Activated T-helper 1 cell treated with anti-CD3 and anti-CD28 coated beads, Interleukin-12 subunit alpha, Interleukin-12 subunit beta, Interleukin-2, Interleukin-4 antibody, amounts not matched to agents 30 ng/mL and 10 ng/mL and 1 ng/mL, durations not matched to agents 14 hours and 24 hours and 36 hours (primary cell): ENCODE measurements at regions not wholly inside any gene's neighbourhood (a gene's known extent, or its start where the extent isn't known, plus 50 kb on each side); places are given as distances from the start of the nearest gene placed in this dataset.
"Not testable (repeated sequence)": the region's sequence is repeated elsewhere in the genome, so short reads cannot be mapped to it uniquely, and the experiment has no call there.

Source experiments
- DNase-seq: peaks from one replicate; pipeline ENCODE4 v3.0.0; 2021; ENCODE audit warnings: low spot score
- H3K27ac Mint-ChIP-seq: one replicate; pipeline ENCODE4 v1.8.0; 2021; ENCODE audit warnings: mild to moderate bottlenecking, mixed read lengths
- H3K27me3 Mint-ChIP-seq: one replicate; pipeline ENCODE4 v1.8.0; 2022; ENCODE audit warnings: mild to moderate bottlenecking, moderate library complexity, mixed read lengths; ENCODE audit not compliant: insufficient read depth
- H3K36me3 Mint-ChIP-seq: one replicate; pipeline ENCODE4 v1.8.0; 2021; ENCODE audit warnings: low read depth, mixed read lengths
- H3K4me1 Mint-ChIP-seq: one replicate; pipeline ENCODE4 v1.8.0; 2021; ENCODE audit warnings: low read depth, mixed read lengths
- H3K4me3 Mint-ChIP-seq: one replicate; pipeline ENCODE4 v1.8.0; 2021; ENCODE audit warnings: mild to moderate bottlenecking, moderate library complexity, mixed read lengths
- H3K9me3 Mint-ChIP-seq: one replicate; pipeline ENCODE4 v1.8.0; 2021; ENCODE audit warnings: mixed read lengths
- intact Hi-C: fragments of 100-400 bp; cut with micrococcal nuclease; formaldehyde crosslinking; loops from one replicate; pipeline ENCODE4 v1.15.1; 2024

DNA sequence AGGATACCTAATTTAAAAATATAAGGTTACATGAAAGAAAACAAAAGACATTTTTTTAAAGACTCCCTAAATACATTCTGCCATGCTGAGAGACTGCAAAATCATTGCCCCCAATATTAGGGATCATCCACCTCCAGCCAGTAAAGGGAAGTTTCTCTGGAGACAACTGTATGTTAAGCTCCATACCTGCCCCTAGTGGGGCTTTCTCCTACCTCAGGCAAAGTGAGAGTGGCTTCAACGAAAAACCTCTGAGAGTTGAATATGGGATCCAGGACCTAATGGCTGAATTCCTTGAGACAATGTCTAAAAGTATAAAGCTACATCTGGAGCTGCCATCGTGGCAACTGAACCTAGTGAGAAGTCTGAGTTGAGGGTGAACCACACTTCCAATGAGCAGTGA, 248.1 kb upstream of the FIGN start:
- Mint-ChIP-seq H3K27me3 (no peaks in the 10 kb centered on the region), H3K36me3 (no peaks in the 10 kb centered on the region), H3K9me3 (peaks cover 5% of the 10 kb centered on the region), H3K4me1 (no peaks in the 10 kb centered on the region), H3K27ac (no peak overlapping the region), H3K4me3 (no peak overlapping the region)
- DNase-seq: no peak
- intact Hi-C loops: no loop called here

- DNase-seq: no peak
- Mint-ChIP-seq H3K36me3 (no peaks in the 10 kb centered on the region), H3K4me3 (no peak overlapping the region), H3K27me3 (no peaks in the 10 kb centered on the region), H3K4me1 (no peaks in the 10 kb centered on the region), H3K27ac (no peak overlapping the region), H3K9me3 (peaks cover 5% of the 10 kb centered on the region)
- intact Hi-C loops: no loop called here
Observed at GRCh38 chr2:163982938-163983337, 247.1 kb upstream of the FIGN start.

- Mint-ChIP-seq H3K27me3 (peaks cover 1% of the 10 kb centered on the region), H3K4me1 (no peaks in the 10 kb centered on the region), H3K4me3 (no peak overlapping the region), H3K36me3 (no peaks in the 10 kb centered on the region), H3K9me3 (no peaks in the 10 kb centered on the region), H3K27ac (no peak overlapping the region)
- DNase-seq: no peak
- intact Hi-C loops: no loop called here
Observed at GRCh38 chr2:163974766-163975165, 239.0 kb upstream of the FIGN start.

GRCh38 chr2:163970058-163970813, 234.4 kb upstream of the FIGN start:
- H3K9me3 Mint-ChIP-seq: no peaks in the 10 kb centered on the region
- no peak overlapping the region for H3K27ac Mint-ChIP-seq
- H3K4me1 Mint-ChIP-seq: no peaks in the 10 kb centered on the region
- DNase-seq: no peak
- no peak overlapping the region for H3K4me3 Mint-ChIP-seq
- intact Hi-C loops: no loop called here
- H3K36me3 Mint-ChIP-seq: no peaks in the 10 kb centered on the region
- H3K27me3 Mint-ChIP-seq: no peaks in the 10 kb centered on the region

DNA sequence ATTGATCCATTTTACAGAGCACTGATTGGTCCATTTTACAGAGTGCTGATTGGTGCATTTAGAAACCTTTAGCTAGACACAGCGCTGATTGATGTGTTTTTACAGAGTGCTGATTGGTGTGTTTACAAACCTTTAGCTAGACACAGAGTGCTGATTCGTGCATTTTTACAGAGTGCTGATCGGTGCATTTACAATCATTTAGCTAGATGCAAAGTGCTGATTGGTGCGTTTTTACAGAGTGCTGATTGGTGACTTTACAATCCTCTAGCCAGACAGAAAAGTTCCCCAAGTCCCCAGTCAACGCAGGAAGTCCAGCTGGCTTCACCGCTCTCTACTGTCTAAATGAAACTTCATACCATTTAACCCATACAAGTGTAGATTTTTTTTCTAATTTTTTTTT, 228.5 kb upstream of the FIGN start:
- DNase-seq, H3K36me3 Mint-ChIP-seq, H3K9me3 Mint-ChIP-seq, H3K4me1 Mint-ChIP-seq, H3K4me3 Mint-ChIP-seq, intact Hi-C loops, H3K27ac Mint-ChIP-seq, H3K27me3 Mint-ChIP-seq: not testable (repeated sequence)

DNA sequence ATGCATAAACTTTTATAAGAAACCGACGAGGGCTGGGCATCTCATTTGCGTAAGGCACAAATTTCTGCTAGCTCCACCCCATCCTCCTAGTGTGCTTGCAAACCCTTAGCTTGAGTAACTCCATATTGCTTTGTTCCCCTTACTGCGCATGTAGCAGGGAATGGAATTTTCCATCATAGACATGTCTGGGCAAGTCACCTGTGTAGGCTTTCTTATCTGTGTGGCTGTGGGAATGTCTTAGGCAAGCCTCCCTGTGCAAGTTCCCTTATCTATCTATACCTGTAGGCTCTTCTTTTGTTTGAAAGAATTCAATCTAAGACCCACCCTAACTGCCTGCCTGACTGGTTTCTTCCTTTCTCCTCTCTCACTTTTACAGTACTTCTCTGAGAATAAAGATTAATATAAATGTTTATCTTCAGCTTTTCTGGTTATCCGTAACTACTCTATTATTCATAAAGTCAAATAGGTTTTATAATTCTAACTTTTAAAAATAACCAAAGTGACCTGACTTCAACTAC, 217.6 kb upstream of the FIGN start:
- H3K27ac Mint-ChIP-seq: no peak overlapping the region
- no peaks in the 10 kb centered on the region for H3K9me3 Mint-ChIP-seq
- intact Hi-C loops: no loop called here
- H3K4me1 Mint-ChIP-seq: no peaks in the 10 kb centered on the region
- DNase-seq: no peak
- H3K36me3 Mint-ChIP-seq: no peaks in the 10 kb centered on the region
- H3K27me3 Mint-ChIP-seq: no peaks in the 10 kb centered on the region
- no peak overlapping the region for H3K4me3 Mint-ChIP-seq

GRCh38 chr2:163951312-163951711, 215.5 kb upstream of the FIGN start:
- no peak overlapping the region for H3K27ac Mint-ChIP-seq
- DNase-seq: no peak
- no peaks in the 10 kb centered on the region for H3K36me3 Mint-ChIP-seq
- no peak overlapping the region for H3K4me3 Mint-ChIP-seq
- no peaks in the 10 kb centered on the region for H3K27me3 Mint-ChIP-seq
- H3K9me3 Mint-ChIP-seq: no peaks in the 10 kb centered on the region
- intact Hi-C loops: no loop called here
- H3K4me1 Mint-ChIP-seq: no peaks in the 10 kb centered on the region

DNA sequence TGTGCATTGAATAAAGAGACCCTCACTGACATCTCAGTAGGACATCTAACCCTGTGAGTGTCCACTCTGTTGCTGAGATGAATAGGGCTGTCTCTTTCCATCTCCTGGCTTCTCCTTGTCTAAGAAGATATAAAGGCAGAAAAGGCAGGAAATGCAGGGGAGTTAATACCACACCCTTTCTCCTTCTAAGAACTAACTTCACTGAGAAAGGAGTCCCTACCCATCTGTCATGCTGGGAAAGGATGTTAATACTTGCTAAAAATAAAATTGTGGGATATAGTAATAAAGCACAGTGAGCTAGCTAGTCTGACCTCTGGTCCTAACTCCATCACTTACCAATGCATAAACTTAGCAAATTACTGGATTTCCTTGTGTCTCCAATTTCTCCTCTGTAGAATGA, 213.9 kb upstream of the FIGN start:
- Mint-ChIP-seq H3K27me3 (no peaks in the 10 kb centered on the region), H3K9me3 (no peaks in the 10 kb centered on the region)

GRCh38 chr2:163944347-163944737, 208.5 kb upstream of the FIGN start:
- no peaks in the 10 kb centered on the region for H3K9me3 Mint-ChIP-seq
- no peaks in the 10 kb centered on the region for H3K4me1 Mint-ChIP-seq
- no peak for DNase-seq
- H3K4me3 Mint-ChIP-seq: no peak overlapping the region
- no peak overlapping the region for H3K27ac Mint-ChIP-seq
- no peaks in the 10 kb centered on the region for H3K27me3 Mint-ChIP-seq
- intact Hi-C loops: no loop called here
- no peaks in the 10 kb centered on the region for H3K36me3 Mint-ChIP-seq

More for the DNA sequence above, 213.9 kb upstream of the FIGN start:
- Mint-ChIP-seq H3K4me3 (no peak overlapping the region), H3K27ac (no peak overlapping the region), H3K36me3 (no peaks in the 10 kb centered on the region), H3K4me1 (no peaks in the 10 kb centered on the region)
- intact Hi-C loops: no loop called here
- no peak for DNase-seq

GRCh38 chr2:163943403-163944346, 207.9 kb upstream of the FIGN start:
- Mint-ChIP-seq H3K36me3 (no peaks in the 10 kb centered on the region), H3K27ac (no peak overlapping the region), H3K9me3 (no peaks in the 10 kb centered on the region), H3K27me3 (no peaks in the 10 kb centered on the region), H3K4me3 (no peak overlapping the region), H3K4me1 (no peaks in the 10 kb centered on the region)
- intact Hi-C loops: no loop called here
- DNase-seq: no peak

DNA sequence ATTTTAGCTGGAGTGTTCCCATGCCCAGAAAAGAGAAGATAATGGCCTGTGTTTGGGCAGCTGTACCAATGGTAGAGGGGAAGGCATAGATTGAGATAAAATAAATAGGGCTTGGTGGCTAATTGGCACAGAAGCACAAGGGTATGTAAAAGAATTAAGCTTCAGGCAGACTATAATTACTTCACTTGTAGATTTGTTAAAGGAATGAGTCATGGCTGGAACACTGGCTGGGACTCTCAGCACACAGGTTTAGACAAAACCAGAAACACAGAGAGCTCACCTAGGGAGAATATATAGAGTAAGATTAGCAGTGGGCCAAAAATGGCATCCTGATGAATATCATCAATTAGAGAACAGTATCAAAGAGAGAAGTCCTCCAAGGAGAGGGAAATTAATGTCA, 198.3 kb upstream of the FIGN start:
- no peak overlapping the region for H3K27ac Mint-ChIP-seq
- H3K27me3 Mint-ChIP-seq: no peaks in the 10 kb centered on the region
- no peaks in the 10 kb centered on the region for H3K9me3 Mint-ChIP-seq
- H3K4me1 Mint-ChIP-seq: no peaks in the 10 kb centered on the region
- intact Hi-C loops: no loop called here
- no peak for DNase-seq
- H3K36me3 Mint-ChIP-seq: no peaks in the 10 kb centered on the region
- H3K4me3 Mint-ChIP-seq: no peak overlapping the region

- H3K27me3 Mint-ChIP-seq: no peaks in the 10 kb centered on the region
- intact Hi-C loops: no loop called here
- no peaks in the 10 kb centered on the region for H3K4me1 Mint-ChIP-seq
Observed at GRCh38 chr2:163919717-163920116, 183.9 kb upstream of the FIGN start.

DNA sequence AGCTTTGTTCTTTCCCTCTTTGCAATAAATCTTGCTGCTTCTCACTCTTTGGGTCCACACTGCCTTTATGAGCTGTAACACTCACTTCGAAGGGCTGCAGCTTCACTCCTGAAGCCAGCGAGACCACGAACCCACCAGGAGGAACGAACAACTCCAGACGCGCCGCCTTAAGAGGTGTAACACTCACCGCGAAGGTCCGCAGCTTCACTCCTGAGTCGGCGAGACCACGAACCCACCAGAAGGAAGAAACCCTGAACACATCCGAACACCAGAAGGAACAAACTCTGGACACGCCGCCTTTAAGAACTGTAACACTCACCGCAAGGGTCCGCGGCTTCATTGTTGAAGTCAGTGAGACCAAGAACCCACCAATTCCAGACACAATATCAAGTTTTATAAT, 178.7 kb upstream of the FIGN start:
- H3K9me3 Mint-ChIP-seq, intact Hi-C loops, H3K27me3 Mint-ChIP-seq: not testable (repeated sequence)

More at GRCh38 chr2:163919717-163920116, 183.9 kb upstream of the FIGN start:
- Mint-ChIP-seq H3K36me3 (no peaks in the 10 kb centered on the region), H3K9me3 (no peaks in the 10 kb centered on the region), H3K4me3 (no peak overlapping the region), H3K27ac (no peak overlapping the region)
- no peak for DNase-seq

More for the DNA sequence above, 178.7 kb upstream of the FIGN start:
- H3K36me3 Mint-ChIP-seq, DNase-seq, H3K27ac Mint-ChIP-seq, H3K4me1 Mint-ChIP-seq, H3K4me3 Mint-ChIP-seq: not testable (repeated sequence)
